ENCODE measurements at regions not wholly inside any gene's neighbourhood (a gene's known extent, or its start where the extent isn't known, plus 50 kb on each side); places are given as distances from the start of the nearest gene placed in this dataset.

DNA sequence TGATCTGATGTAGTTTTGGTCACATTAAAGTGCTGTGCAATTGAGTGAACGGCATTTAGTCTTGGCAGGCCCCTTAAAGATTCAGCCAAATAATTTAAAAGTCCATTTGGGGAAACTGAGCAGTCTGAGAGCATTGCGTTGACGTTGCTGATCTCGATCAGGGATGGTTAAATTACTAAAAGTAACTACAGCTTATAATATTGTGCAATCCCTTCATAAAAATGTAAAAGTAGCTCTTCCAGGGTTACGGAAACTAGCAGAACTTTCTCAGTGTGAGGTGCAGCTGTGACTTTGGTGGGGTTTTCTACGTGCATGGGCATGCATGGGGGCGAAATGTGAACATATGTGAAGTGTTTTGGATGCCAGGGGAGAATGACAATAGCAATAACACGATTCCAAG, 184.5 kb upstream of the RNF32 start:
- TF ChIP-seq L3MBTL2 (conservative IDR thresholded peaks at IDR 0.05) = no peak
- no peak for TF ChIP-seq BHLHE40 (IDR thresholded peaks at IDR 0.05; ENCODE audit: borderline replicate concordance)
- no peak for TF ChIP-seq SP1 (IDR thresholded peaks at IDR 0.05)
- no peak for TF ChIP-seq ARNT (IDR thresholded peaks at IDR 0.05)
- TF ChIP-seq FOXA1 (IDR thresholded peaks at IDR 0.05) = no peak
- POLR2A ChIA-PET = no interaction called here
- DNase-seq (ENCODE audit: extremely low spot score) = no peak
- CTCF ChIA-PET = no interaction called here

DNA sequence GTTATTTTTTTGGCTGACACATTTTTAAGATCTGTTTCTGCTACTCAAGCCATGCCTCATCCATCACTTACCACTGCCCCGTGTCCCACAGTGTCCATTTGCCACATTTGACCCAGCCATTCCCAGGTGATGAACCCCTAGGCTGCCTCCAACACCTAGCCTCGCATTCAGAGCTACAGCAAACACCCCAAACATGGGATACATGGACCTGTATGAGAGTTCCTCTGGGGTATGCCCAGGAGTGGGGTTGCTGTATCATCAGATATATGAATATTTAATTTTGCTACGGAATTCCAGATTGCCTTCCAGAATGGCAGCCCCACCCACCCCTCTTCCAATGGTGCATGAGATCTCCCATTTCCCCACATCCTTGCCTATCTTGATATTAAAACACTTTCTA, 190.1 kb upstream of the RNF32 start:
- DNase-seq (ENCODE audit: extremely low spot score) = no peak
- TF ChIP-seq ARNT (IDR thresholded peaks at IDR 0.05) (no peak), FOXM1 (IDR thresholded peaks at IDR 0.05; ENCODE audit: borderline replicate concordance) (no peak), SP1 (IDR thresholded peaks at IDR 0.05) (no peak), ELF4 (IDR thresholded peaks at IDR 0.05) (no peak), NFRKB (IDR thresholded peaks at IDR 0.05) (no peak), FOXA1 (IDR thresholded peaks at IDR 0.05) (no peak), BHLHE40 (IDR thresholded peaks at IDR 0.05; ENCODE audit: borderline replicate concordance) (no peak), SUZ12 (IDR thresholded peaks at IDR 0.05) (no peak), HDGF (IDR thresholded peaks at IDR 0.05; ENCODE audit: borderline replicate concordance) (no peak), L3MBTL2 (conservative IDR thresholded peaks at IDR 0.05) (no peak), TARDBP (IDR thresholded peaks at IDR 0.05) (no peak), LEF1 (IDR thresholded peaks at IDR 0.05; ENCODE audit: borderline replicate concordance) (no peak), ZNF384 (IDR thresholded peaks at IDR 0.05) (no peak), FOXK2 (IDR thresholded peaks at IDR 0.05) (no peak), CTBP1 (IDR thresholded peaks at IDR 0.05; ENCODE audit: borderline replicate concordance) (no peak)
- TF ChIP-seq, protein P1, sequence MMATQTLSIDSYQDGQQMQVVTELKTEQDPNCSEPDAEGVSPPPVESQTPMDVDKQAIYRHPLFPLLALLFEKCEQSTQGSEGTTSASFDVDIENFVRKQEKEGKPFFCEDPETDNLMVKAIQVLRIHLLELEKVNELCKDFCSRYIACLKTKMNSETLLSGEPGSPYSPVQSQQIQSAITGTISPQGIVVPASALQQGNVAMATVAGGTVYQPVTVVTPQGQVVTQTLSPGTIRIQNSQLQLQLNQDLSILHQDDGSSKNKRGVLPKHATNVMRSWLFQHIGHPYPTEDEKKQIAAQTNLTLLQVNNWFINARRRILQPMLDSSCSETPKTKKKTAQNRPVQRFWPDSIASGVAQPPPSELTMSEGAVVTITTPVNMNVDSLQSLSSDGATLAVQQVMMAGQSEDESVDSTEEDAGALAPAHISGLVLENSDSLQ (IDR thresholded peaks at IDR 0.05) = no peak
- ChIA-PET POLR2A (no interaction called here), CTCF (no interaction called here)

DNA sequence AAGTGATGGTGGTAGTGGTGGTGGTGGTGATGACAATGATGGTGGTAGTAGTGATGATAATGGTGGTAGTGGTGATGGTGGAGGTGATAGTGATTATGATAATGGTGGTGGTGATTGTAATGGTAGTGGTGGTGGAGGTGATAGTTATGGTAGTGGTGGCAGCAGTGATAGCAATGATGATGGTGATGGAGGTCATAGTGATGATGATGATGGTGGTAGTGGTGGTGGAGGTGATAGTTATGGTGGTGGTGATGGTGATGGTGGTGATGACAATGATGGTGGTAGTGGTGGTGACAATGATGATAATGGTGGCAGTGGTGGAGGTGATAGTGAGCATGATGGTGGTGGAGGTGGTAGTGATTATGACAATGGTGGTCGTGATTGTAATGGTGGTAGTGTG, 191.7 kb upstream of the RNF32 start:
- CTCF ChIA-PET = no interaction called here
- TF ChIP-seq FOXK2 (IDR thresholded peaks at IDR 0.05) = no peak
- TF ChIP-seq TARDBP (IDR thresholded peaks at IDR 0.05) = no peak
- no peak for TF ChIP-seq ELF4 (IDR thresholded peaks at IDR 0.05)
- no peak for TF ChIP-seq SUZ12 (IDR thresholded peaks at IDR 0.05)
- no peak for TF ChIP-seq ARNT (IDR thresholded peaks at IDR 0.05)
- TF ChIP-seq BHLHE40 (IDR thresholded peaks at IDR 0.05; ENCODE audit: borderline replicate concordance) = no peak
- TF ChIP-seq ZNF384 (IDR thresholded peaks at IDR 0.05) = no peak
- no peak for TF ChIP-seq L3MBTL2 (conservative IDR thresholded peaks at IDR 0.05)
- TF ChIP-seq FOXM1 (IDR thresholded peaks at IDR 0.05; ENCODE audit: borderline replicate concordance) = no peak
- no peak for TF ChIP-seq SP1 (IDR thresholded peaks at IDR 0.05)
- no peak for TF ChIP-seq LEF1 (IDR thresholded peaks at IDR 0.05; ENCODE audit: borderline replicate concordance)
- no peak for TF ChIP-seq FOXA1 (IDR thresholded peaks at IDR 0.05)
- TF ChIP-seq, protein P1 (IDR thresholded peaks at IDR 0.05) = no peak
- TF ChIP-seq HDGF (IDR thresholded peaks at IDR 0.05; ENCODE audit: borderline replicate concordance) = no peak
- TF ChIP-seq NFRKB (IDR thresholded peaks at IDR 0.05) = no peak
- TF ChIP-seq CTBP1 (IDR thresholded peaks at IDR 0.05; ENCODE audit: borderline replicate concordance) = no peak
- POLR2A ChIA-PET = no interaction called here
- no peak for DNase-seq (ENCODE audit: extremely low spot score)

DNA sequence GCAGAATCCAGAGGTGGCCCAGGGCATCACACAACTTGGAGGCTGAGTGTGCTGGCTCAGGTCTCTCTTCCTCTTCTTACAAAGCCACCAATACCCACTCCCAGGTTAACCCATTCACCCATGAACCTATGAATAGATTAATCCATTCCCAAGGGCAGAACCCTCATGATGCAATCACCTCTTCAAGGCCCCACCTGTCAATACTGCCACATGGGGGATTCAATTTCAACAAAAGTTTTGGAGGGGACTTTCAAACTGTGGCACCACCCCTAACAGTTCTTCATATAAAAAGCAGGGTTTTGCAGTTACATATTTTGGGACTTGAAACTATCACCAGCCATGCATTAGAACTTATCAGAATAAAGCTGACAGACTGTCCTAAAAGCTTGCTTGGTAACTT, 193.6 kb upstream of the RNF32 start:
- CTCF ChIA-PET = no interaction called here
- DNase-seq (ENCODE audit: extremely low spot score) = no peak
- POLR2A ChIA-PET = no interaction called here
- TF ChIP-seq BHLHE40 (IDR thresholded peaks at IDR 0.05; ENCODE audit: borderline replicate concordance) (no peak), FOXA1 (IDR thresholded peaks at IDR 0.05) (no peak), SUZ12 (IDR thresholded peaks at IDR 0.05) (no peak), FOXK2 (IDR thresholded peaks at IDR 0.05) (no peak), ZNF384 (IDR thresholded peaks at IDR 0.05) (no peak), LEF1 (IDR thresholded peaks at IDR 0.05; ENCODE audit: borderline replicate concordance) (no peak), L3MBTL2 (conservative IDR thresholded peaks at IDR 0.05) (no peak), NFRKB (IDR thresholded peaks at IDR 0.05) (no peak), HDGF (IDR thresholded peaks at IDR 0.05; ENCODE audit: borderline replicate concordance) (no peak), SP1 (IDR thresholded peaks at IDR 0.05) (no peak), ARNT (IDR thresholded peaks at IDR 0.05) (no peak), CTBP1 (IDR thresholded peaks at IDR 0.05; ENCODE audit: borderline replicate concordance) (no peak), FOXM1 (IDR thresholded peaks at IDR 0.05; ENCODE audit: borderline replicate concordance) (no peak), ELF4 (IDR thresholded peaks at IDR 0.05) (no peak), TARDBP (IDR thresholded peaks at IDR 0.05) (no peak)
- TF ChIP-seq, protein P1 (IDR thresholded peaks at IDR 0.05) = no peak

DNA sequence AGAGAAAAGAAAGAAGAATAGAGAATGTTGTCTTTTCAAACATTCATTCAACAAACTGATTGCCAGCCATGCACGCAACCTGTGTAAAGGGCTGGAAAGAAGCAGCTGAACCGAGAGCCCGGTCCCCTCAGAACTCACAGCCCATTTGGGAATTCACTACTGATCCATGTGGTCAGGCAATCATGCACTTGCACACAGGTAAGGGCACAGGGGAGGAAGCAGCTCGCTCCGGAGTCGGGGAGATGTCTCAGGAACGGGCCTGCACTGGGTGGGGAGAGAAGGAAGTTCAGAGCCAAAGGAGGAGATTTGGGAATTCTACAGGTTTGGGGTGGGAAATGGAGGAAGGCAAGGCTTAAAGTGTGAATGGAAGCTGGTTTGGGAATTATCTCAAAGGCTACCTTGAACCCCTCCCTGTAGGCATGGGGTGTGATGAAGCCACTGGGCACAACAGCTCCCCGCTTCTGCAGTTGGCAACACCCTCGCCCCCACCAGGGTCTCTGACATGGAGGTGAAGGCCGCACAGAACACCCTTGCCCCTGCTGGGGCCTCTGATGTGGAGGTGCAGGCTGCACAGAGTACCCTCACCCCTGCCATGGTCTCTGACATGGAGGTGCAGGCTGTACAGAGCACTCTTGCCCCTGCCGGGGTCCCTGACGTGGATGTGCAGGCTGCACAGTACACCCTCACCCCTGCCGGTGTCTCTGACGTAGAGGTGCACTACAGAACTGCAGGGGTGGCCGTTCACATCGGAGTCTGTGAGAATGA, 194.4 kb upstream of the RNF32 start:
- TF ChIP-seq SP1 (IDR thresholded peaks at IDR 0.05) (no peak), FOXM1 (IDR thresholded peaks at IDR 0.05; ENCODE audit: borderline replicate concordance) (no peak)
- ChIA-PET POLR2A (no interaction called here), CTCF (no interaction called here)
- DNase-seq (ENCODE audit: extremely low spot score) = no peak

DNA sequence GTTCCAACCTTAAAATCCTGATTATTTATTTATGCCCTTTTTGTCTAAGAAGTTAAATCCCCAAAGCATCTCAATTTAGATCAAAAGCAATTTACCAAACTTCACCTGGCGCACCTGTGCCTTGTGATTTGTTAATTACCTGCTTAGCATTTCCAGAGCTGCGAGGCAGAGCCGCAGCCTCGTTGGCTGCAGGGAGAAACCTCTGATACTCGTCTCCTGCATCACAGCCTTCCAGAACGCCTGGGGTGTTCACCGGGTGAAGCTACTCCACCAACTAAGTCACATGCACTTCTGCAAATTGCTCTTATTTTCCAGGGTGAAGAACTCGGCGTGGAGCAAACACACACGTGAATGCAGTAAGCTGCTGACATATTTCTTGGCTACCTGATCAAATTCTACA, 198.1 kb upstream of the RNF32 start:
- POLR2A ChIA-PET = no interaction called here
- TF ChIP-seq, protein P1 (IDR thresholded peaks at IDR 0.05) = no peak
- TF ChIP-seq SUZ12 (IDR thresholded peaks at IDR 0.05) = no peak
- no peak for TF ChIP-seq LEF1 (IDR thresholded peaks at IDR 0.05; ENCODE audit: borderline replicate concordance)
- no peak for TF ChIP-seq SP1 (IDR thresholded peaks at IDR 0.05)
- no peak for TF ChIP-seq FOXA1 (IDR thresholded peaks at IDR 0.05)
- TF ChIP-seq ZNF384 (IDR thresholded peaks at IDR 0.05) = no peak
- no peak for TF ChIP-seq ELF4 (IDR thresholded peaks at IDR 0.05)
- no peak for TF ChIP-seq HDGF (IDR thresholded peaks at IDR 0.05; ENCODE audit: borderline replicate concordance)
- TF ChIP-seq FOXK2 (IDR thresholded peaks at IDR 0.05) = no peak
- TF ChIP-seq CTBP1 (IDR thresholded peaks at IDR 0.05; ENCODE audit: borderline replicate concordance) = no peak
- TF ChIP-seq L3MBTL2 (conservative IDR thresholded peaks at IDR 0.05) = no peak
- no peak for TF ChIP-seq FOXM1 (IDR thresholded peaks at IDR 0.05; ENCODE audit: borderline replicate concordance)
- no peak for TF ChIP-seq BHLHE40 (IDR thresholded peaks at IDR 0.05; ENCODE audit: borderline replicate concordance)
- no peak for TF ChIP-seq NFRKB (IDR thresholded peaks at IDR 0.05)
- no peak for TF ChIP-seq ARNT (IDR thresholded peaks at IDR 0.05)
- TF ChIP-seq TARDBP (IDR thresholded peaks at IDR 0.05) = no peak
- DNase-seq (ENCODE audit: extremely low spot score) = no peak
- CTCF ChIA-PET = no interaction called here
